ENCODE measurements at regions not wholly inside any gene's neighbourhood (a gene's known extent, or its start where the extent isn't known, plus 50 kb on each side); places are given as distances from the start of the nearest gene placed in this dataset.

DNA sequence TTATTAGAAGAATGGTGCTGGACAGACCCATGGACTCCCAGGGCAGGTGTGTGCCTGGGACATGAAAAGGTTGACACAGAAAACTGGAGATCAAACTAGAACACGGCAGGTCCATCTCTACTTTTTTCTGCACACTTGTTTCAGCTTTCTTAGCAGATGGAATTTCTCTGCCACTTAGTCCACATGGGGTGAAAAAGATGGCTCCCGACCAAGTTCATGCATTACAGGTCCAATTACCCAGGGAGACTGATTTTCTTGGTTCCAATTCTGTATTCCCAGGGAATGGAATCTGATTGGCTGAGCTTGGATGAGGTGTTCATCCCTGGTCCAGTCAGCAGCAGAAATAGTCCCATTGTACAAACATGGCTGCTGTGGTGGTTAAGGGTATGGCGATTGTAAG, 238.9 kb upstream of the SRRM4 start:
- TF ChIP-seq POLR2A (IDR thresholded peaks at IDR 0.05; ENCODE audit: control extremely low read depth in 1 of 2, low read depth in 2 of 2, low read length in 2 of 2): no peak
- no peak for TF ChIP-seq TEAD4 (IDR thresholded peaks at IDR 0.05; ENCODE audit: low read depth, low read length)
- no peak for TF ChIP-seq SRF (IDR thresholded peaks at IDR 0.05; ENCODE audit: low read depth, low read length)
- no peak for TF ChIP-seq CTCF (IDR thresholded peaks at IDR 0.05; ENCODE audit: control extremely low read depth in 1 of 3, insufficient read depth in 1 of 3, low read depth in 1 of 3, low read length in 3 of 3)
- no peak for TF ChIP-seq CHD7 (IDR thresholded peaks at IDR 0.05; ENCODE audit: insufficient replicate concordance, low read length)
- TF ChIP-seq EZH2 (IDR thresholded peaks at IDR 0.05; ENCODE audit: low read depth, low read length, severe bottlenecking): no peak
- TF ChIP-seq GABPA (IDR thresholded peaks at IDR 0.05; ENCODE audit: borderline replicate concordance, insufficient read depth, low read length): no peak
- no peak for TF ChIP-seq HDAC2 (IDR thresholded peaks at IDR 0.05; ENCODE audit: borderline replicate concordance in 1 of 2, low read depth in 2 of 2, low read length in 2 of 2)
- TF ChIP-seq POLR2AphosphoS5 (IDR thresholded peaks at IDR 0.05; ENCODE audit: low read depth, low read length): no peak
- TF ChIP-seq RAD21 (IDR thresholded peaks at IDR 0.05 in 1 of 2, conservative IDR thresholded peaks at IDR 0.05 in 1 of 2; ENCODE audit: low read depth in 2 of 2, low read length in 2 of 2): no peak
